Esophagus muscularis mucosa (tissue), 4 donors: ENCODE measurements at regions not wholly inside any gene's neighbourhood (a gene's known extent, or its start where the extent isn't known, plus 50 kb on each side); places are given as distances from the start of the nearest gene placed in this dataset.

Experiments used
- DNase-seq: peaks from one replicate; pipeline ENCODE4 v3.0.0-alpha.2; 2017; ENCODE audit errors: extremely low spot score
- H3K27ac ChIP-seq, 4 donors: fragments of 200-600 bp; sonication (generic); replicated peaks in 1 of 4; 1 replicate in 3 of 4; 2 replicates in 1 of 4; pipeline ENCODE4 v1.5.1; 2016 to 2019; ENCODE audit warnings: mild to moderate bottlenecking in 1 of 4
- H3K27me3 ChIP-seq, 4 donors: fragments of 200-600 bp; sonication (generic); one replicate each; pipeline versions ENCODE4 v1.5.1 to v1.6.0; 2016 to 2019
- H3K36me3 ChIP-seq, 4 donors: fragments of 200-600 bp; sonication (generic); one replicate each; pipeline ENCODE4 v1.5.1; 2016 to 2019
- H3K4me1 ChIP-seq, 4 donors: fragments of 200-600 bp; sonication (generic); one replicate each; pipeline ENCODE4 v1.5.1; 2016 to 2019
- H3K4me3 ChIP-seq, 4 donors: fragments of 200-600 bp; sonication (generic); 1 replicate in 2 of 4; 2 replicates in 2 of 4; pipeline ENCODE4 v1.5.1; 2016 to 2019; ENCODE audit warnings: mild to moderate bottlenecking in 4 of 4, moderate library complexity in 1 of 4
- H3K9me3 ChIP-seq, 4 donors: fragments of 200-600 bp; sonication (generic); 1 replicate in 3 of 4; 2 replicates in 1 of 4; pipeline ENCODE4 v1.5.1; 2016 to 2019
- CTCF ChIP-seq, 3 experiments: fragments of 200-600 bp in 2 of 3; fragments of 450-650 bp in 1 of 3; sonication (generic) in 2 of 3; IDR thresholded peaks; one replicate each; pipeline ENCODE4 v1.5.1; 2017 to 2019; ENCODE audit warnings: antibody characterized with exemption in 3 of 3, mild to moderate bottlenecking in 2 of 3, moderate library complexity in 1 of 3
- EP300 ChIP-seq: sonication (generic); formaldehyde crosslinking; IDR thresholded peaks from one replicate; pipeline ENCODE4 v1.6.1; 2017; ENCODE audit warnings: antibody characterized with exemption
- POLR2A ChIP-seq: fragments of 450-650 bp; IDR thresholded peaks from one replicate; pipeline ENCODE4 v1.6.1; 2017; ENCODE audit warnings: antibody characterized with exemption, moderate library complexity, mild to moderate bottlenecking, low read depth
- POLR2AphosphoS5 ChIP-seq, 2 donors: sonication (generic); formaldehyde crosslinking; IDR thresholded peaks; one replicate each; pipeline ENCODE4 v1.6.1; 2017; ENCODE audit warnings: antibody characterized with exemption in 2 of 2
- WGBS: methylation state at CpG from one replicate; pipeline ENCODE4 v1.1.5; 2018; 5-methylcytosine and 5-hydroxymethylcytosine counted together
- intact Hi-C: fragments of 100-400 bp; cut with DNase I; formaldehyde crosslinking; loops from one replicate; pipeline ENCODE4 v1.15.1; 2023

GRCh38 chr5:175281714-175282113 lies 162.3 kb downstream of the DRD1 start:
- no peaks in the 10 kb centered on the region for H3K4me1 ChIP-seq
- no peaks in the 10 kb centered on the region for H3K36me3 ChIP-seq
- H3K27me3 ChIP-seq, result no peaks in the 10 kb centered on the region
- no peak for DNase-seq
- no peaks in the 10 kb centered on the region for H3K9me3 ChIP-seq
- no peak overlapping the region for H3K27ac ChIP-seq
- WGBS, result 71% methylated on average over 2 of the region's 2 CpGs
- intact Hi-C loops, result no loop called here
- TF ChIP-seq POLR2AphosphoS5 (IDR thresholded peaks at IDR 0.05) (no peak), EP300 (no peak), POLR2A (no peak), CTCF (IDR thresholded peaks at IDR 0.05) (no peak)
- H3K4me3 ChIP-seq, result no peak overlapping the region

- DNase-seq, result no peak
- intact Hi-C loops, result no loop called here
- no peaks in the 10 kb centered on the region for H3K27me3 ChIP-seq
- H3K4me3 ChIP-seq, result no peak overlapping the region
- 90% methylated on average over 4 of the region's 4 CpGs for WGBS
- TF ChIP-seq POLR2A, result no peak
- no peak for TF ChIP-seq POLR2AphosphoS5 (IDR thresholded peaks at IDR 0.05)
- no peak for TF ChIP-seq CTCF (IDR thresholded peaks at IDR 0.05)
- TF ChIP-seq EP300, result no peak
- H3K27ac ChIP-seq, result no peak overlapping the region
- H3K36me3 ChIP-seq, result no peaks in the 10 kb centered on the region
- H3K9me3 ChIP-seq, result no peaks in the 10 kb centered on the region
- H3K4me1 ChIP-seq, result no peaks in the 10 kb centered on the region
These were observed 162.7 kb downstream of the DRD1 start for GRCh38 chr5:175281257-175281656.

- 89% methylated on average over 3 of the region's 3 CpGs for WGBS
- intact Hi-C loops, result no loop called here
- no peak for TF ChIP-seq POLR2AphosphoS5 (IDR thresholded peaks at IDR 0.05)
- TF ChIP-seq CTCF (IDR thresholded peaks at IDR 0.05), result no peak
- TF ChIP-seq POLR2A, result no peak
- no peak for TF ChIP-seq EP300
- Histone ChIP-seq H3K36me3 (no peaks in the 10 kb centered on the region), H3K27me3 (no peaks in the 10 kb centered on the region), H3K4me3 (no peak overlapping the region), H3K9me3 (no peaks in the 10 kb centered on the region), H3K27ac (no peak overlapping the region), H3K4me1 (no peaks in the 10 kb centered on the region)
- DNase-seq, result no peak
These were observed 164.5 kb downstream of the DRD1 start for GRCh38 chr5:175279506-175279905.

- intact Hi-C loops, result no loop called here
- H3K27me3 ChIP-seq, result no peaks in the 10 kb centered on the region
- no peaks in the 10 kb centered on the region for H3K9me3 ChIP-seq
- no peak overlapping the region for H3K4me3 ChIP-seq
- H3K27ac ChIP-seq, result no peak overlapping the region
- DNase-seq, result no peak
- TF ChIP-seq POLR2AphosphoS5 (IDR thresholded peaks at IDR 0.05) (no peak), POLR2A (no peak), EP300 (no peak), CTCF (IDR thresholded peaks at IDR 0.05) (no peak)
- WGBS, result 85% methylated on average over 5 of the region's 5 CpGs
- H3K4me1 ChIP-seq, result no peaks in the 10 kb centered on the region
- no peaks in the 10 kb centered on the region for H3K36me3 ChIP-seq
These were observed 168.2 kb downstream of the DRD1 start for GRCh38 chr5:175275748-175276147.

GRCh38 chr5:175275097-175275496 lies 168.9 kb downstream of the DRD1 start:
- no peak for TF ChIP-seq POLR2AphosphoS5 (IDR thresholded peaks at IDR 0.05)
- TF ChIP-seq EP300, result no peak
- no peak for TF ChIP-seq CTCF (IDR thresholded peaks at IDR 0.05)
- TF ChIP-seq POLR2A, result no peak
- Histone ChIP-seq H3K4me3 (no peak overlapping the region), H3K36me3 (no peaks in the 10 kb centered on the region), H3K4me1 (no peaks in the 10 kb centered on the region), H3K9me3 (no peaks in the 10 kb centered on the region), H3K27ac (no peak overlapping the region), H3K27me3 (no peaks in the 10 kb centered on the region)
- no peak for DNase-seq
- intact Hi-C loops, result no loop called here
- 69% methylated on average over 4 of the region's 4 CpGs for WGBS
